GM23338 (cell line): ENCODE measurements at regions not wholly inside any gene's neighbourhood (a gene's known extent, or its start where the extent isn't known, plus 50 kb on each side); places are given as distances from the start of the nearest gene placed in this dataset.

ENCODE experiments used
- ATAC-seq: fragments of 200-7000 bp; cut with Tn5 transposase; 3 replicates; pipeline ENCODE4 v1.9.1; 2020
- DNase-seq: peaks from one replicate; pipeline ENCODE4 v3.0.0-alpha.2; 2015; ENCODE audit warnings: low spot score
- H2AFZ ChIP-seq: fragments of 200-600 bp; sonication (generic); 2 replicates; pipeline ENCODE4 v1.8.0; 2016; ENCODE audit warnings: antibody characterized with exemption, mild to moderate bottlenecking, moderate library complexity
- H3F3A ChIP-seq: fragments of 200-600 bp; sonication (generic); replicated peaks from 2 replicates; pipeline ENCODE4 v1.8.0; 2017; ENCODE audit warnings: antibody characterized with exemption, mixed run types, low read depth
- H3K27ac ChIP-seq: fragments of 200-600 bp; sonication (generic); 2 replicates; pipeline ENCODE4 v1.6.1; 2016; ENCODE audit warnings: low read depth
- H3K27me3 ChIP-seq: fragments of 200-600 bp; sonication (generic); 2 replicates; pipeline ENCODE4 v1.8.0; 2016; ENCODE audit warnings: mild to moderate bottlenecking, mixed run types, moderate library complexity; ENCODE audit not compliant: insufficient read depth
- H3K36me3 ChIP-seq: fragments of 200-600 bp; sonication (generic); 2 replicates; pipeline ENCODE4 v1.8.0; 2016; ENCODE audit warnings: mild to moderate bottlenecking; ENCODE audit not compliant: insufficient read depth
- H3K4me1 ChIP-seq: fragments of 200-600 bp; sonication (generic); 2 replicates; pipeline ENCODE4 v1.8.0; 2016; ENCODE audit warnings: mild to moderate bottlenecking, moderate library complexity; ENCODE audit not compliant: insufficient read depth
- H3K4me2 ChIP-seq: fragments of 200-600 bp; sonication (generic); 2 replicates; pipeline ENCODE4 v1.7.1; 2017; ENCODE audit warnings: mixed run types
- H3K4me3 ChIP-seq: fragments of 200-600 bp; sonication (generic); 2 replicates; pipeline ENCODE4 v1.6.1; 2016; ENCODE audit warnings: mixed run types
- H3K79me2 ChIP-seq: fragments of 200-600 bp; sonication (generic); replicated peaks from 2 replicates; pipeline ENCODE4 v1.8.0; 2017; ENCODE audit warnings: mild to moderate bottlenecking; ENCODE audit not compliant: insufficient read depth
- H3K9me2 ChIP-seq: fragments of 200-600 bp; sonication (generic); 2 replicates; pipeline ENCODE4 v1.8.0; 2017; ENCODE audit not compliant: insufficient read depth
- H4K20me1 ChIP-seq: fragments of 200-600 bp; sonication (generic); replicated peaks from 2 replicates; pipeline ENCODE4 v1.8.0; 2017; ENCODE audit warnings: mild to moderate bottlenecking; ENCODE audit not compliant: insufficient read depth
- H3K27ac Mint-ChIP-seq: 2 replicates; pipeline ENCODE4 v1.8.0; 2020; ENCODE audit warnings: inconsistent platforms, mild to moderate bottlenecking, moderate library complexity, mixed read lengths
- H3K27me3 Mint-ChIP-seq: 3 replicates; pipeline ENCODE4 v1.8.0; 2022; ENCODE audit warnings: low read depth, mild to moderate bottlenecking, moderate library complexity, mixed read lengths, inconsistent platforms; ENCODE audit not compliant: insufficient read depth, poor library complexity
- H3K36me3 Mint-ChIP-seq: 3 replicates; pipeline ENCODE4 v1.8.0; 2021; ENCODE audit warnings: low read depth, mild to moderate bottlenecking, inconsistent platforms, moderate library complexity, mixed read lengths
- H3K4me1 Mint-ChIP-seq: 3 replicates; pipeline ENCODE4 v1.8.0; 2020; ENCODE audit warnings: mild to moderate bottlenecking, inconsistent platforms, mixed read lengths
- H3K4me3 Mint-ChIP-seq: 3 replicates; pipeline ENCODE4 v1.8.0; 2021; ENCODE audit warnings: moderate library complexity, mild to moderate bottlenecking, inconsistent platforms, mixed read lengths
- H3K9me3 Mint-ChIP-seq: 3 replicates; pipeline ENCODE4 v1.8.0; 2020; ENCODE audit warnings: moderate library complexity, mild to moderate bottlenecking, inconsistent platforms, mixed read lengths
- CREB1 ChIP-seq: fragments of 250-450 bp; sonication (Bioruptor Pico); IDR thresholded peaks from 2 replicates; pipeline ENCODE4 v1.5.0; 2020; ENCODE audit warnings: low read depth, mild to moderate bottlenecking, moderate library complexity
- CTCF ChIP-seq, 2 experiments: fragments of 200-600 bp in 1 of 2; sonication (generic) in 1 of 2; conservative IDR thresholded peaks; 2 replicates each; pipeline versions ENCODE4 v1.5.1 to v1.6.1; 2016 to 2017; ENCODE audit warnings: antibody characterized with exemption in 2 of 2, low read depth in 2 of 2, mild to moderate bottlenecking in 2 of 2, moderate library complexity in 1 of 2
- JUNB ChIP-seq: IDR thresholded peaks from one replicate; pipeline ENCODE4 v1.6.1; 2016; ENCODE audit warnings: antibody characterized with exemption; ENCODE audit not compliant: unreplicated experiment
- NANOG ChIP-seq: IDR thresholded peaks from 2 replicates; pipeline ENCODE4 v1.6.1; 2016; ENCODE audit warnings: antibody characterized with exemption, borderline replicate concordance
- STAT1 ChIP-seq: IDR thresholded peaks from one replicate; pipeline ENCODE4 v1.6.1; 2016; ENCODE audit warnings: antibody characterized with exemption; ENCODE audit not compliant: unreplicated experiment
- ZNF114 ChIP-seq: fragments of 250-450 bp; sonication (Bioruptor Pico); IDR thresholded peaks from 2 replicates; pipeline ENCODE4 v1.5.0; 2020; ENCODE audit warnings: mild to moderate bottlenecking, moderate library complexity
- ZNF331 ChIP-seq: fragments of 250-450 bp; sonication (Bioruptor Pico); IDR thresholded peaks from 2 replicates; pipeline ENCODE4 v1.5.0; 2020; ENCODE audit warnings: low read depth, mild to moderate bottlenecking, moderate library complexity
- ZNF462 ChIP-seq: fragments of 250-450 bp; sonication (Bioruptor Pico); IDR thresholded peaks from 2 replicates; pipeline ENCODE4 v1.5.0; 2020; ENCODE audit warnings: mild to moderate bottlenecking, moderate library complexity
- TF ChIP-seq, protein P1 (sequence below): IDR thresholded peaks from one replicate; pipeline ENCODE4 v1.6.1; 2018; ENCODE audit warnings: antibody characterized with exemption; ENCODE audit not compliant: unreplicated experiment
- TF ChIP-seq, protein P2 (sequence below): IDR thresholded peaks from 2 replicates; pipeline ENCODE4 v1.6.1; 2016; ENCODE audit warnings: antibody characterized with exemption

- TF ChIP-seq ZNF462 (no peak), CTCF (conservative IDR thresholded peaks at IDR 0.05; ENCODE audit: low read depth in 2 of 2) (no peak), NANOG (no peak)
Measured at GRCh38 chr2:199014226-199014625, 443.5 kb downstream of the SATB2 start (continued).

DNA sequence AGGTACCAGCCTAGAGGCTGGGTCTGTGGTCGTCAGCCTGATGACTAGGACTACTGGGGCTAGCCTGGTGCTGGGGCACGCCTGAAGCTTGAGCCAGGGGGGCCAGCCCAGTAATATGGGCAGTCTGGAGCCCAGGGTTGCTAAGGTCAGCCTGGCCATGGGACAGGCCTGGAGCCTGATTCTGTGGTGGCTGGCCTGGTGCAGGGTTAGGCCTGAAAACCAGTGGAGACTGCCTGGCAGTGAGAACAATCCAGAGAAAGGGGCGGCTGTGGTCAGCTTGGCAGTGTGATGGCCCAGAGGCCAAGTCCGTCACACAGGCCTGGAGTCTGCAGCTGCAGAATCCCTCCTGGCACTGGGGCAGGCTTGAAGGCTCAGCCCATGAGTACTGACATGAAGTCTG is 445.8 kb downstream of the SATB2 start:
- peaks cover 9% of the 10 kb centered on the region; the same call in 1 of the 2 replicates for H3K9me2 ChIP-seq
- peak overlapping the region; percentile 28; the same call in 1 of the 2 replicates for H2AFZ ChIP-seq
- no peak overlapping the region for H3K27ac ChIP-seq
- H4K20me1 ChIP-seq, result no peaks in the 10 kb centered on the region
- no peak for DNase-seq
- H3K27ac Mint-ChIP-seq, result no peak overlapping the region
- no peak for ATAC-seq
- H3K27me3 Mint-ChIP-seq, result no peaks in the 10 kb centered on the region
- H3K4me3 Mint-ChIP-seq, result no peak overlapping the region
- no peaks in the 10 kb centered on the region for H3K4me1 ChIP-seq
- H3K36me3 Mint-ChIP-seq, result peaks cover 4% of the 10 kb centered on the region; the same call in 1 of the 3 replicates
- no peak overlapping the region for H3K4me3 ChIP-seq
- no peaks in the 10 kb centered on the region for H3F3A ChIP-seq
- H3K9me3 Mint-ChIP-seq, result peaks cover 13% of the 10 kb centered on the region; the same call in 2 of the 3 replicates
- no peaks in the 10 kb centered on the region for H3K36me3 ChIP-seq
- no peaks in the 10 kb centered on the region for H3K79me2 ChIP-seq
- no peak overlapping the region for H3K4me2 ChIP-seq
- H3K27me3 ChIP-seq, result no peaks in the 10 kb centered on the region
- H3K4me1 Mint-ChIP-seq, result no peaks in the 10 kb centered on the region
- TF ChIP-seq STAT1, result no peak
- TF ChIP-seq, protein P1, sequence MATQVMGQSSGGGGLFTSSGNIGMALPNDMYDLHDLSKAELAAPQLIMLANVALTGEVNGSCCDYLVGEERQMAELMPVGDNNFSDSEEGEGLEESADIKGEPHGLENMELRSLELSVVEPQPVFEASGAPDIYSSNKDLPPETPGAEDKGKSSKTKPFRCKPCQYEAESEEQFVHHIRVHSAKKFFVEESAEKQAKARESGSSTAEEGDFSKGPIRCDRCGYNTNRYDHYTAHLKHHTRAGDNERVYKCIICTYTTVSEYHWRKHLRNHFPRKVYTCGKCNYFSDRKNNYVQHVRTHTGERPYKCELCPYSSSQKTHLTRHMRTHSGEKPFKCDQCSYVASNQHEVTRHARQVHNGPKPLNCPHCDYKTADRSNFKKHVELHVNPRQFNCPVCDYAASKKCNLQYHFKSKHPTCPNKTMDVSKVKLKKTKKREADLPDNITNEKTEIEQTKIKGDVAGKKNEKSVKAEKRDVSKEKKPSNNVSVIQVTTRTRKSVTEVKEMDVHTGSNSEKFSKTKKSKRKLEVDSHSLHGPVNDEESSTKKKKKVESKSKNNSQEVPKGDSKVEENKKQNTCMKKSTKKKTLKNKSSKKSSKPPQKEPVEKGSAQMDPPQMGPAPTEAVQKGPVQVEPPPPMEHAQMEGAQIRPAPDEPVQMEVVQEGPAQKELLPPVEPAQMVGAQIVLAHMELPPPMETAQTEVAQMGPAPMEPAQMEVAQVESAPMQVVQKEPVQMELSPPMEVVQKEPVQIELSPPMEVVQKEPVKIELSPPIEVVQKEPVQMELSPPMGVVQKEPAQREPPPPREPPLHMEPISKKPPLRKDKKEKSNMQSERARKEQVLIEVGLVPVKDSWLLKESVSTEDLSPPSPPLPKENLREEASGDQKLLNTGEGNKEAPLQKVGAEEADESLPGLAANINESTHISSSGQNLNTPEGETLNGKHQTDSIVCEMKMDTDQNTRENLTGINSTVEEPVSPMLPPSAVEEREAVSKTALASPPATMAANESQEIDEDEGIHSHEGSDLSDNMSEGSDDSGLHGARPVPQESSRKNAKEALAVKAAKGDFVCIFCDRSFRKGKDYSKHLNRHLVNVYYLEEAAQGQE, result no peak
- TF ChIP-seq CREB1 (CRISPR knock-in tag), result no peak
- no peak for TF ChIP-seq ZNF331 (CRISPR knock-in tag)
- TF ChIP-seq CTCF (conservative IDR thresholded peaks at IDR 0.05; ENCODE audit: low read depth in 2 of 2), result no peak
- no peak for TF ChIP-seq NANOG
- no peak for TF ChIP-seq JUNB
- no peak for TF ChIP-seq ZNF114 (CRISPR knock-in tag)
- TF ChIP-seq, protein P2, sequence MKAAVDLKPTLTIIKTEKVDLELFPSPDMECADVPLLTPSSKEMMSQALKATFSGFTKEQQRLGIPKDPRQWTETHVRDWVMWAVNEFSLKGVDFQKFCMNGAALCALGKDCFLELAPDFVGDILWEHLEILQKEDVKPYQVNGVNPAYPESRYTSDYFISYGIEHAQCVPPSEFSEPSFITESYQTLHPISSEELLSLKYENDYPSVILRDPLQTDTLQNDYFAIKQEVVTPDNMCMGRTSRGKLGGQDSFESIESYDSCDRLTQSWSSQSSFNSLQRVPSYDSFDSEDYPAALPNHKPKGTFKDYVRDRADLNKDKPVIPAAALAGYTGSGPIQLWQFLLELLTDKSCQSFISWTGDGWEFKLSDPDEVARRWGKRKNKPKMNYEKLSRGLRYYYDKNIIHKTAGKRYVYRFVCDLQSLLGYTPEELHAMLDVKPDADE, result no peak
